ENCODE measurements at regions not wholly inside any gene's neighbourhood (a gene's known extent, or its start where the extent isn't known, plus 50 kb on each side); places are given as distances from the start of the nearest gene placed in this dataset.

DNA sequence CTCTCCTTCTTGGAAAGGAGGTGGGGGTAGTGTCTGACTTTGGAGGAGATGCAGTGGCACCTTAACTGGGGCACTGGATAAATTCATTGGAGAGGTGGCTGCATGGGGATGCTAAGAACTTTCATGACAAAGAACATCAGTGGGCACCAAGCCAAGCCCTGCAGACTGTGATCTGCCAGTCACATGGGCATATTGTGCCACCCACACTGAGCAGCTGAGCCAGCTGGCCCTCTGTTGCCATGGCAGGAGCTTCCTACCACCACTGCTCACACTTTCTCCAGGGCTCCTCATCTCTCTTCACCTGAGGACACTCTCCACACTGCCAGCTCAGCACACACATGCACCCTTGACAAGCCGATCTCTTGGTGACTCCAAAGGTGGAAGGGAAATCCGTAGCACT lies 715.6 kb downstream of the QKI start:
- TF ChIP-seq, protein P1, sequence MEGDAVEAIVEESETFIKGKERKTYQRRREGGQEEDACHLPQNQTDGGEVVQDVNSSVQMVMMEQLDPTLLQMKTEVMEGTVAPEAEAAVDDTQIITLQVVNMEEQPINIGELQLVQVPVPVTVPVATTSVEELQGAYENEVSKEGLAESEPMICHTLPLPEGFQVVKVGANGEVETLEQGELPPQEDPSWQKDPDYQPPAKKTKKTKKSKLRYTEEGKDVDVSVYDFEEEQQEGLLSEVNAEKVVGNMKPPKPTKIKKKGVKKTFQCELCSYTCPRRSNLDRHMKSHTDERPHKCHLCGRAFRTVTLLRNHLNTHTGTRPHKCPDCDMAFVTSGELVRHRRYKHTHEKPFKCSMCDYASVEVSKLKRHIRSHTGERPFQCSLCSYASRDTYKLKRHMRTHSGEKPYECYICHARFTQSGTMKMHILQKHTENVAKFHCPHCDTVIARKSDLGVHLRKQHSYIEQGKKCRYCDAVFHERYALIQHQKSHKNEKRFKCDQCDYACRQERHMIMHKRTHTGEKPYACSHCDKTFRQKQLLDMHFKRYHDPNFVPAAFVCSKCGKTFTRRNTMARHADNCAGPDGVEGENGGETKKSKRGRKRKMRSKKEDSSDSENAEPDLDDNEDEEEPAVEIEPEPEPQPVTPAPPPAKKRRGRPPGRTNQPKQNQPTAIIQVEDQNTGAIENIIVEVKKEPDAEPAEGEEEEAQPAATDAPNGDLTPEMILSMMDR (IDR thresholded peaks at IDR 0.05; ENCODE audit: low read length) = no peak
- TF ChIP-seq EZH2phosphoT487 (IDR thresholded peaks at IDR 0.05; ENCODE audit: low read length) = no peak

Data from MM.1S (cell line).